Right renal pelvis (tissue), 4 donors: ENCODE measurements at regions not wholly inside any gene's neighbourhood (a gene's known extent, or its start where the extent isn't known, plus 50 kb on each side); places are given as distances from the start of the nearest gene placed in this dataset.

Source experiments
- DNase-seq, 4 donors: peaks; one replicate each; pipeline ENCODE4 v3.0.0-alpha.2; 2013; ENCODE audit warnings: low read depth in 4 of 4, low spot score in 3 of 4, missing footprints in 1 of 4

- DNase-seq: no peak
Observed at GRCh38 chr3:177979703-177980102, 556.5 kb upstream of the KCNMB2 start.

GRCh38 chr3:177981576-177981975 lies 554.7 kb upstream of the KCNMB2 start:
- no peak for DNase-seq

GRCh38 chr3:177982034-177982433 lies 554.2 kb upstream of the KCNMB2 start:
- DNase-seq: no peak

GRCh38 chr3:177983320-177983719 lies 552.9 kb upstream of the KCNMB2 start:
- no peak for DNase-seq

GRCh38 chr3:177992993-177993970 lies 543.0 kb upstream of the KCNMB2 start:
- no peak for DNase-seq

- no peak for DNase-seq
Observed at GRCh38 chr3:177994976-177995375, 541.3 kb upstream of the KCNMB2 start.

GRCh38 chr3:177995381-177996085 lies 540.7 kb upstream of the KCNMB2 start:
- DNase-seq: no peak

- no peak for DNase-seq
Observed at GRCh38 chr3:178001670-178002101, 534.5 kb upstream of the KCNMB2 start.

GRCh38 chr3:178002113-178002512 lies 534.1 kb upstream of the KCNMB2 start:
- DNase-seq: no peak

- DNase-seq: no peak
Observed at GRCh38 chr3:178003756-178004155, 532.5 kb upstream of the KCNMB2 start.

- DNase-seq: no peak
Observed at GRCh38 chr3:178005961-178006360, 530.3 kb upstream of the KCNMB2 start.

GRCh38 chr3:178010306-178010705 lies 525.9 kb upstream of the KCNMB2 start:
- no peak for DNase-seq

GRCh38 chr3:178019645-178020044 lies 516.6 kb upstream of the KCNMB2 start:
- DNase-seq: no peak

- DNase-seq: no peak
Observed at GRCh38 chr3:178022599-178022998, 513.6 kb upstream of the KCNMB2 start.

GRCh38 chr3:178028933-178029332 lies 507.3 kb upstream of the KCNMB2 start:
- no peak for DNase-seq

GRCh38 chr3:178036451-178037144 lies 499.6 kb upstream of the KCNMB2 start:
- DNase-seq: no peak

GRCh38 chr3:178041931-178042330 lies 494.3 kb upstream of the KCNMB2 start:
- no peak for DNase-seq

- DNase-seq: no peak
Observed at GRCh38 chr3:178042376-178042775, 493.9 kb upstream of the KCNMB2 start.

- DNase-seq: no peak
Observed at GRCh38 chr3:178043084-178043483, 493.2 kb upstream of the KCNMB2 start.

- DNase-seq: no peak
Observed at GRCh38 chr3:178044320-178044719, 491.9 kb upstream of the KCNMB2 start.

- no peak for DNase-seq
Observed at GRCh38 chr3:178047496-178047895, 488.7 kb upstream of the KCNMB2 start.
